ENCODE measurements at regions not wholly inside any gene's neighbourhood (a gene's known extent, or its start where the extent isn't known, plus 50 kb on each side); places are given as distances from the start of the nearest gene placed in this dataset.

DNA sequence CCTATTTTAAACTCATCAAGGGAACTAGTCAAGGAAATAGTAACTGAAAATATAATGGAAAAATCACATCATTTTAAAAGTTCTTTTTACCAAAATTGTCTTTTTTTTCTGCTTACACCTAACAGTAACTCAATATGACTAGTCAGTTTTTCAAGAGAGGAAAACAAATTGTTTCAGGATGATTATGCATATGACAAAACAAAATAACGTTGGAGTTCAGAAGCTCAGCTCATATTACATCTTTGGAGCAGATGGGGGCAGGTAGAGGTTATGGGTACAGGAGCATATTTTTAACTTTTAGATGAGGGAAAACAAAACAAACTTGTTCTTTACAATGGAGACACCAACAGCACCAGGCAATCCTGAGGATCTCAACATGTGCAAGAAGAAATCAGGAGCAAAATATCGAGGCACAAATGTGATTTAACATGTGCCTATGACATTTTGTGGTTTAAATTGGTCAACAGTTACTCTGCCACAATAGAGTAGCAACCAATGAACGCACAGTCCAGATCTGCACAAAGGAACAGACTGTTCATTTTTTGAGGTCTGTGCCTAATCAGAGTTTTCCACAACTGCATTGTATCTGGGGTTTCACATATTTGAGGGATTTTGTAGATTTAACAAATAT, 659.0 kb downstream of the ANXA1 start:
- no peak overlapping the region for H3K27ac Mint-ChIP-seq
- no peaks in the 10 kb centered on the region for H3K36me3 ChIP-seq (ENCODE audit: insufficient read depth, low read length)
- no peaks in the 10 kb centered on the region for H3K9me3 ChIP-seq (ENCODE audit: control insufficient read depth in 1 of 2, insufficient read depth in 1 of 2, low read length in 2 of 2)
- intact Hi-C loops (cut with DNase I, micrococcal nuclease), result no loop called here
- DNase-seq (no peak), ATAC-seq (ENCODE audit: poor library complexity) (no peak)
- H3K4me3 ChIP-seq (ENCODE audit: low read length), result no peak overlapping the region
- H3K36me3 Mint-ChIP-seq (ENCODE audit: low read depth), result no peaks in the 10 kb centered on the region
- H3K4me3 Mint-ChIP-seq, result no peak overlapping the region
- POLR2A ChIA-PET, result no interaction called here
- no peak overlapping the region for H3K27ac ChIP-seq (ENCODE audit: low read depth in 1 of 2, low read length in 2 of 2)
- no peaks in the 10 kb centered on the region for H3K4me1 Mint-ChIP-seq (ENCODE audit: low read depth)
- no peaks in the 10 kb centered on the region for H3K27me3 ChIP-seq (ENCODE audit: control insufficient read depth in 1 of 2, insufficient read depth in 2 of 2, low read length in 2 of 2)
- peaks cover 4% of the 10 kb centered on the region for H3K9me3 Mint-ChIP-seq
- no peaks in the 10 kb centered on the region for H3K4me1 ChIP-seq (ENCODE audit: insufficient read depth, low read length)
- no peaks in the 10 kb centered on the region for H3K27me3 Mint-ChIP-seq
- CTCF ChIA-PET, result no interaction called here
- TF ChIP-seq, protein P1, sequence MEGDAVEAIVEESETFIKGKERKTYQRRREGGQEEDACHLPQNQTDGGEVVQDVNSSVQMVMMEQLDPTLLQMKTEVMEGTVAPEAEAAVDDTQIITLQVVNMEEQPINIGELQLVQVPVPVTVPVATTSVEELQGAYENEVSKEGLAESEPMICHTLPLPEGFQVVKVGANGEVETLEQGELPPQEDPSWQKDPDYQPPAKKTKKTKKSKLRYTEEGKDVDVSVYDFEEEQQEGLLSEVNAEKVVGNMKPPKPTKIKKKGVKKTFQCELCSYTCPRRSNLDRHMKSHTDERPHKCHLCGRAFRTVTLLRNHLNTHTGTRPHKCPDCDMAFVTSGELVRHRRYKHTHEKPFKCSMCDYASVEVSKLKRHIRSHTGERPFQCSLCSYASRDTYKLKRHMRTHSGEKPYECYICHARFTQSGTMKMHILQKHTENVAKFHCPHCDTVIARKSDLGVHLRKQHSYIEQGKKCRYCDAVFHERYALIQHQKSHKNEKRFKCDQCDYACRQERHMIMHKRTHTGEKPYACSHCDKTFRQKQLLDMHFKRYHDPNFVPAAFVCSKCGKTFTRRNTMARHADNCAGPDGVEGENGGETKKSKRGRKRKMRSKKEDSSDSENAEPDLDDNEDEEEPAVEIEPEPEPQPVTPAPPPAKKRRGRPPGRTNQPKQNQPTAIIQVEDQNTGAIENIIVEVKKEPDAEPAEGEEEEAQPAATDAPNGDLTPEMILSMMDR (IDR thresholded peaks at IDR 0.05), result no peak

DNA sequence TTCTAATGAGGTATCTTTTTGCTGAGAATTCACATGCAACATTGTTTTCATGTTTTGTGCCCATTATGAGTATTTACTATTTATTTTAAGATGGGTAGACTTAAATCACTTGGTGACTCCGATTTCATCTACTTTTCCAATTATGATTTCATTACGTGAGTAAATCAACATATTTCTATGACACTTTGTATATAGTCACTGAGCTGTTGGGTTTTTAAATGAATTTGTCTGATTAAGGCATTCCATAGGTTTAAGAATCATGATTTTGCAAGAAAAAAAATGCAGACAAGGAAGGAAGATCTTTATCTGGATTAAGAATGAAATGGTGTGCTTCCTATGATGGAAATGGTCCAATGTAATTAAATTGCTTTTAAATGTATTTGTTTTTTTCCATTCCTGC, 661.9 kb downstream of the ANXA1 start:
- Histone ChIP-seq H3K36me3 (ENCODE audit: insufficient read depth, low read length) (no peaks in the 10 kb centered on the region), H3K4me3 (ENCODE audit: low read length) (no peak overlapping the region), H3K4me1 (ENCODE audit: insufficient read depth, low read length) (no peaks in the 10 kb centered on the region), H3K9me3 (ENCODE audit: control insufficient read depth in 1 of 2, insufficient read depth in 1 of 2, low read length in 2 of 2) (no peaks in the 10 kb centered on the region), H3K27me3 (ENCODE audit: control insufficient read depth in 1 of 2, insufficient read depth in 2 of 2, low read length in 2 of 2) (no peaks in the 10 kb centered on the region), H3K27ac (ENCODE audit: low read depth in 1 of 2, low read length in 2 of 2) (no peak overlapping the region)
- TF ChIP-seq, protein P1 (IDR thresholded peaks at IDR 0.05), result no peak
- Mint-ChIP-seq H3K27me3 (no peaks in the 10 kb centered on the region), H3K4me3 (no peak overlapping the region), H3K9me3 (peaks cover 3% of the 10 kb centered on the region), H3K36me3 (ENCODE audit: low read depth) (no peaks in the 10 kb centered on the region), H3K27ac (no peak overlapping the region), H3K4me1 (ENCODE audit: low read depth) (no peaks in the 10 kb centered on the region)
- no peak for ATAC-seq (ENCODE audit: poor library complexity)
- intact Hi-C loops (cut with DNase I, micrococcal nuclease), result no loop called here
- CTCF ChIA-PET, result no interaction called here
- no peak for DNase-seq
- POLR2A ChIA-PET, result no interaction called here

DNA sequence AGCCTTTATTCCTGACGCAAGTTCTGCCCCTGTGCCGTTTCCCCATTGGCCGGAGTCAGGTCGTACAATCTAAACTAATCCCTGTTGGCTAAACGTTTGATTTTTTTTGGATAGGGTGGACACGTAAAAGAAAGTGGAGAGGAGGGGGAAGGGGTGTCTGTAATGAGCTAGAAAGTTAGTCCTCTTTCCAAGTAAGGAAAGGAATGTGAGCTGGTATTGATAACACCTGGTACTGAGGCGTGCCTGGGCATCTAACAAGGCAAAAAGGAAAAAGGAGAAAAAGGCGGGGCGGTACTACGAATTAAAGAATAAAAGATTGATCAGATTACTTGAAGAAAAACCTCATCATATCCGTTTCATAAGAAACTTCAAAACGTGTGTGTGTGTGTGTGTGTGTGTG, 665.2 kb downstream of the ANXA1 start:
- H3K36me3 Mint-ChIP-seq (ENCODE audit: low read depth), result no peaks in the 10 kb centered on the region
- TF ChIP-seq, protein P1 (IDR thresholded peaks at IDR 0.05), result no peak
- intact Hi-C loops (cut with DNase I, micrococcal nuclease), result no loop called here
- Histone ChIP-seq H3K36me3 (ENCODE audit: insufficient read depth, low read length) (no peaks in the 10 kb centered on the region), H3K27ac (ENCODE audit: low read depth in 1 of 2, low read length in 2 of 2) (no peak overlapping the region), H3K27me3 (ENCODE audit: control insufficient read depth in 1 of 2, insufficient read depth in 2 of 2, low read length in 2 of 2) (no peaks in the 10 kb centered on the region), H3K9me3 (ENCODE audit: control insufficient read depth in 1 of 2, insufficient read depth in 1 of 2, low read length in 2 of 2) (no peaks in the 10 kb centered on the region), H3K4me3 (ENCODE audit: low read length) (no peak overlapping the region), H3K4me1 (ENCODE audit: insufficient read depth, low read length) (no peaks in the 10 kb centered on the region)
- peaks cover 3% of the 10 kb centered on the region for H3K9me3 Mint-ChIP-seq
- ChIA-PET CTCF (no interaction called here), POLR2A (no interaction called here)
- ATAC-seq (ENCODE audit: poor library complexity), result no peak
- no peaks in the 10 kb centered on the region for H3K4me1 Mint-ChIP-seq (ENCODE audit: low read depth)
- no peaks in the 10 kb centered on the region for H3K27me3 Mint-ChIP-seq
- no peak for DNase-seq
- no peak overlapping the region for H3K27ac Mint-ChIP-seq
- H3K4me3 Mint-ChIP-seq, result no peak overlapping the region

Data from CD4-positive, alpha-beta T cell (primary cell).